GM11168 (cell line): ENCODE measurements at regions not wholly inside any gene's neighbourhood (a gene's known extent, or its start where the extent isn't known, plus 50 kb on each side); places are given as distances from the start of the nearest gene placed in this dataset.
"Not testable (repeated sequence)": the region's sequence is repeated elsewhere in the genome, so short reads cannot be mapped to it uniquely, and the experiment has no call there.

Experiments
- in situ Hi-C: fragments of 300-500 bp; cut with MboI; formaldehyde crosslinking; loops from one replicate; pipeline ENCODE4 v1.12.0; 2022; ENCODE audit warnings: low sequenced_read_pairs; ENCODE audit not compliant: unreplicated experiment

GRCh38 chr7:79529214-79529880 is 75.9 kb upstream of the MAGI2 start:
- in situ Hi-C loops, result no loop called here

GRCh38 chr7:79528421-79528820 is 75.0 kb upstream of the MAGI2 start:
- in situ Hi-C loops, result no loop called here

GRCh38 chr7:79524048-79524447 is 70.6 kb upstream of the MAGI2 start:
- in situ Hi-C loops, result no loop called here

- in situ Hi-C loops, result no loop called here
These were observed 70.0 kb upstream of the MAGI2 start for GRCh38 chr7:79523436-79523835.

GRCh38 chr7:79520543-79520942 is 67.1 kb upstream of the MAGI2 start:
- in situ Hi-C loops, result no loop called here

- in situ Hi-C loops, result no loop called here
These were observed 61.9 kb upstream of the MAGI2 start for GRCh38 chr7:79515358-79515757.

GRCh38 chr7:79513261-79513660 is 59.8 kb upstream of the MAGI2 start:
- in situ Hi-C loops, result no loop called here

GRCh38 chr7:79512261-79512660 is 58.8 kb upstream of the MAGI2 start:
- in situ Hi-C loops, result no loop called here

- in situ Hi-C loops, result not testable (repeated sequence)
These were observed 57.6 kb upstream of the MAGI2 start for GRCh38 chr7:79511056-79511455.

- in situ Hi-C loops, result no loop called here
These were observed 53.7 kb upstream of the MAGI2 start for GRCh38 chr7:79507131-79507530.

GRCh38 chr7:79506481-79506880 is 53.0 kb upstream of the MAGI2 start:
- in situ Hi-C loops, result no loop called here

GRCh38 chr7:79504607-79505389 is 51.3 kb upstream of the MAGI2 start:
- in situ Hi-C loops, result no loop called here
